Smooth muscle cell (in vitro differentiated cells): ENCODE measurements at regions not wholly inside any gene's neighbourhood (a gene's known extent, or its start where the extent isn't known, plus 50 kb on each side); places are given as distances from the start of the nearest gene placed in this dataset.

Experiments used
- DNase-seq: peaks from one replicate; lab custom pipeline; 2025; ENCODE audit not compliant: unreplicated experiment; lab: John Stamatoyannopoulos, UW
- H2AFZ ChIP-seq: fragments of 200-600 bp; sonication (generic); 2 replicates; pipeline ENCODE4 v1.6.0; 2016; ENCODE audit warnings: antibody characterized with exemption, low read depth, mild to moderate bottlenecking
- H3F3A ChIP-seq: fragments of 200-600 bp; sonication (generic); 2 replicates; pipeline ENCODE4 v1.6.0; 2017; ENCODE audit warnings: antibody characterized with exemption, low read depth
- H3K27ac ChIP-seq: fragments of 200-600 bp; sonication (generic); 2 replicates; pipeline ENCODE4 v1.5.1; 2016; ENCODE audit warnings: low read depth, mild to moderate bottlenecking
- H3K27me3 ChIP-seq: fragments of 200-600 bp; sonication (generic); 2 replicates; pipeline ENCODE4 v1.6.1; 2016; ENCODE audit warnings: low read depth, mild to moderate bottlenecking
- H3K36me3 ChIP-seq: fragments of 200-600 bp; sonication (generic); 2 replicates; pipeline ENCODE4 v1.5.1; 2016; ENCODE audit warnings: low read depth
- H3K4me1 ChIP-seq: fragments of 200-600 bp; sonication (generic); 2 replicates; pipeline ENCODE4 v1.5.1; 2016; ENCODE audit warnings: low read depth
- H3K4me2 ChIP-seq: fragments of 200-600 bp; sonication (generic); 2 replicates; pipeline ENCODE4 v1.6.0; 2016; ENCODE audit warnings: mild to moderate bottlenecking
- H3K4me3 ChIP-seq: fragments of 200-600 bp; sonication (generic); 2 replicates; pipeline ENCODE4 v1.5.1; 2016; ENCODE audit warnings: mild to moderate bottlenecking
- H3K79me2 ChIP-seq: fragments of 200-600 bp; sonication (generic); 2 replicates; pipeline ENCODE4 v1.6.0; 2016; ENCODE audit warnings: low read depth, mild to moderate bottlenecking
- H3K9ac ChIP-seq: fragments of 200-600 bp; sonication (generic); 2 replicates; pipeline ENCODE4 v1.6.0; 2016; ENCODE audit warnings: low read depth
- H3K9me3 ChIP-seq: fragments of 200-600 bp; sonication (generic); replicated peaks from 2 replicates; pipeline ENCODE4 v1.5.1; 2016; ENCODE audit warnings: low read depth
- H4K20me1 ChIP-seq: fragments of 200-600 bp; sonication (generic); 2 replicates; pipeline ENCODE4 v1.6.0; 2016; ENCODE audit warnings: low read depth
- CTCF ChIP-seq: fragments of 200-600 bp; sonication (generic); IDR thresholded peaks from 2 replicates; pipeline ENCODE4 v1.5.1; 2017; ENCODE audit warnings: borderline replicate concordance, mild to moderate bottlenecking, antibody characterized with exemption; ENCODE audit not compliant: insufficient read depth, poor library complexity, severe bottlenecking
- WGBS: methylation state at CpG from one replicate; pipeline ENCODE4 v1.1.7; 2016; ENCODE audit warnings: low lambda C conversion rate; 5-methylcytosine and 5-hydroxymethylcytosine counted together

- Histone ChIP-seq H3K27ac (no peak overlapping the region), H3K9me3 (no peaks in the 10 kb centered on the region), H3K4me1 (peaks cover 5% of the 10 kb centered on the region), H2AFZ (no peak overlapping the region), H3K4me3 (no peak overlapping the region), H3K79me2 (no peaks in the 10 kb centered on the region), H3K36me3 (no peaks in the 10 kb centered on the region), H3K4me2 (no peak overlapping the region), H4K20me1 (no peaks in the 10 kb centered on the region), H3F3A (no peaks in the 10 kb centered on the region), H3K9ac (no peak overlapping the region), H3K27me3 (no peaks in the 10 kb centered on the region)
- whole genome bisulfite sequencing: 48% methylated on average over 2 of the region's 2 CpGs
- TF ChIP-seq CTCF: no peak
- DNase-seq: no peak
Observed at GRCh38 chr13:105607016-105607415, 928.4 kb downstream of the EFNB2 start.

GRCh38 chr13:105602956-105603670 lies 932.3 kb downstream of the EFNB2 start:
- Histone ChIP-seq H4K20me1 (no peaks in the 10 kb centered on the region), H2AFZ (no peak overlapping the region)

GRCh38 chr13:105599477-105600037 lies 935.9 kb downstream of the EFNB2 start:
- Histone ChIP-seq H3F3A (no peaks in the 10 kb centered on the region), H4K20me1 (no peaks in the 10 kb centered on the region), H3K4me2 (no peak overlapping the region), H3K9me3 (no peaks in the 10 kb centered on the region), H3K9ac (no peak overlapping the region), H3K27ac (no peak overlapping the region), H3K4me1 (no peaks in the 10 kb centered on the region), H3K36me3 (no peaks in the 10 kb centered on the region), H3K27me3 (no peaks in the 10 kb centered on the region), H3K79me2 (no peaks in the 10 kb centered on the region), H2AFZ (no peak overlapping the region), H3K4me3 (no peak overlapping the region)
- 85% methylated on average over 6 of the region's 6 CpGs for WGBS
- TF ChIP-seq CTCF: no peak
- no peak for DNase-seq

More at GRCh38 chr13:105602956-105603670, 932.3 kb downstream of the EFNB2 start:
- Histone ChIP-seq H3K4me2 (no peak overlapping the region), H3K4me3 (no peak overlapping the region), H3K4me1 (no peaks in the 10 kb centered on the region), H3K9me3 (no peaks in the 10 kb centered on the region), H3K9ac (no peak overlapping the region), H3K36me3 (no peaks in the 10 kb centered on the region), H3F3A (no peaks in the 10 kb centered on the region), H3K79me2 (no peaks in the 10 kb centered on the region), H3K27me3 (no peaks in the 10 kb centered on the region), H3K27ac (no peak overlapping the region)
- TF ChIP-seq CTCF: no peak
- no peak for DNase-seq
- WGBS: 79% methylated on average over 8 of the region's 8 CpGs

- Histone ChIP-seq H2AFZ (peak overlapping the region; percentile 16), H3K27ac (no peak overlapping the region), H3K27me3 (no peaks in the 10 kb centered on the region), H3K4me3 (no peak overlapping the region), H4K20me1 (no peaks in the 10 kb centered on the region), H3K4me1 (no peaks in the 10 kb centered on the region), H3F3A (no peaks in the 10 kb centered on the region), H3K4me2 (no peak overlapping the region), H3K9ac (no peak overlapping the region), H3K36me3 (no peaks in the 10 kb centered on the region), H3K79me2 (no peaks in the 10 kb centered on the region), H3K9me3 (no peaks in the 10 kb centered on the region)
- no peak for DNase-seq
- TF ChIP-seq CTCF: no peak
- 90% methylated on average over 2 of the region's 2 CpGs for whole genome bisulfite sequencing
Observed at GRCh38 chr13:105598529-105598928, 936.9 kb downstream of the EFNB2 start.
